ENCODE measurements at regions not wholly inside any gene's neighbourhood (a gene's known extent, or its start where the extent isn't known, plus 50 kb on each side); places are given as distances from the start of the nearest gene placed in this dataset.
A peak's percentile ranks its signal among the peaks of the same experiment; 100 is the strongest.

GRCh38 chr4:101584306-101584705, 206.2 kb upstream of the BANK1 start:
- DNase-seq = no peak

DNA sequence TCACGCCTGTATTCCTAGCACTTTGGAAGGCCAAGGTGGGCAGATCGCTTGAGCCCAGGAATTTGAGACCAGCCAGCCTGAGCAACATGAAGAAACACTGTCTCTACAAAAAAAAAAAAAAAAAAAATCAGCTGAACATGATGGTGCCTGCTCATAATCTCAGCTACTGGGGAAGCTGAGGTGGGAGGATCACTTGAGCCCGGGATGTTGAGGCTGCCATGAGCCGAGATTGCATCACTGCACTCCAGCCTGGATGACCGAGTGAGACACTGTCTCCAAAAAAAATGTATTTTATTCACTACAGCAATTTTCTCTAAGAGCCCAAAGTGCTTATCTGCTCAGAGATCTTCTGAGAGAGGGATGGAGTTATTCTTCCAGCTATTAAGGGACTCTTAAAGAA, 215.8 kb upstream of the PPP3CA start:
- no peak for DNase-seq

GRCh38 chr4:101556842-101557241, 209.5 kb upstream of the PPP3CA start:
- DNase-seq = no peak

DNA sequence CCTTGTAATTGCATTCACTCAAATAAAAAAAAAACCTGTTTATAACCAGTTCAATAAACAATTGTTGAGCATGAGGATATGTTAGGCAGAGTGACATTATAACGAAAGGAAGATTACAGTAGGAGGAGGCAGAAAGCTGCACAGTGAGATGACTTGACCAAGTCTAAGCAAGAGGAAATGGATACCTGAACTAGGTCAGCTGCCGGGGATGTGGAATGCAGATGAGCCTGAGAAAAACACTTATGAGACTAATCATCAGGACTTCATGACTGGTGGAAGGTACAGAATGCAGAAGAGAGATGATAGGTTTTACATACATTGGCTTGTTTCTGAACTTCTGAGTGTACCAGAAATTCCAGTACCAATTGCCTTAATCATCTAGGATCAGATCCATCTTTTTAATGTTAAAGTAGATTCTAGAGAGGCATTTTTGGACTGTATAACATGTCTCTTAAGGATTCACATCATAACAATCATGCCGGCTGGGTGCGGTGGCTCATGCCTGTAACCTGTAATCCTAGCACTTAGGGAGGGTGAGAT, 208.1 kb upstream of the PPP3CA start:
- no peak for DNase-seq

DNA sequence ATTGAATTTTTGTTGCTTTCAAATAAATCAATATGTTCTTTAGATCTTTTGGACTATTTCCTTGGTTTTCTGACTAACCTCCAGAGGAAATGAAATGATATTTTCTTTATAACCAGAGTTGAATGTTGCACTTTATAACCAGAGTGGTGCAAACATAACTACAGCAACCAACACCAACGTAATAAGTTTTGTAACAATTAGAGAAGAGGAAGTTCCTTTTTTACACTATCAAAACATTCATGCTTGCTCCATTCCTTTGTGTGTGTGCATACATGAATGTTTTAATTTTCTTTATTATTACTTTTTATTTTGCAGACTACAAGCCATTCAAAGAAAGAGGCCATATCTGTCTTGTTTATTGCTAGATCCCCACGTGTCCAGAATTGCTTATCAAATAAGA, 193.0 kb upstream of the PPP3CA start:
- DNase-seq = no peak

GRCh38 chr4:101528526-101528925, 181.2 kb upstream of the PPP3CA start:
- no peak for DNase-seq

DNA sequence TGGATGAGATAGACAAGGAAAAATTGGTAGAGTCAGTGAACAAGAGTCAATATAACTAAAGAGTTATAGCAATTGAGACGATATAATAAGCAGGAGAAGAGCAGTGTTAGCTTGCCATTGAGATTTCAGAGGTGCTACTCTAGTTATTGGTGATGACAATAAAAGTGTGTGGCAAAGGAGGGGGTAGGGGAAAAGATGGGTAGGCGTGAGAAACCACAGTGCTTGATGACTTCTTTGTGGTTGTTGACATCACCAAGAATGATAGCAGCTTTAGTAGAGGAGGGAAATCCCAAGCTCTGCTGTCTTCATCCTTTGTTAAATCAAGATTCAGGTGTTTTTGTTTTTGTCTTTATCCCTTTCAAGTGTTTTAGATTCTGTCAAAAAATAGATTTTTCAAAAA, 179.9 kb upstream of the PPP3CA start:
- no peak for DNase-seq

DNA sequence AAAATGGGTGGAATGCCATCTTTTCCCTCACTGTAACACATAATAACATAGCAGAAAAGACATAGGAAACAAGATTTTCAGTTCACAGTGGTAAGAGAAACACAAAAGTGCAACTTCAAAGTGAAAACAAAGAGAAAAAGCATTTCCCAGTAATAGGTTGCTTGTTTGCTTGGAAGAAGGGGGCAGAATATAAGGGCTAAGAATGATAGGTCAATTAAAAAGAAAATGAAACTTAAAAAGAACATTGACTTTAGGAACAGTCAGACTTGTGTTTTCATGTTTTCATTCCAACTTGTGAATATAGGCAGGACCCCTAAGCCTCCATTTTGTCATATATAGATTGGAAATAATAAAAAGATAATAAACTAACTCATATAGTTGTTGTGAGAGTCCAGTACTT, 168.2 kb upstream of the PPP3CA start:
- DNase-seq = no peak

DNA sequence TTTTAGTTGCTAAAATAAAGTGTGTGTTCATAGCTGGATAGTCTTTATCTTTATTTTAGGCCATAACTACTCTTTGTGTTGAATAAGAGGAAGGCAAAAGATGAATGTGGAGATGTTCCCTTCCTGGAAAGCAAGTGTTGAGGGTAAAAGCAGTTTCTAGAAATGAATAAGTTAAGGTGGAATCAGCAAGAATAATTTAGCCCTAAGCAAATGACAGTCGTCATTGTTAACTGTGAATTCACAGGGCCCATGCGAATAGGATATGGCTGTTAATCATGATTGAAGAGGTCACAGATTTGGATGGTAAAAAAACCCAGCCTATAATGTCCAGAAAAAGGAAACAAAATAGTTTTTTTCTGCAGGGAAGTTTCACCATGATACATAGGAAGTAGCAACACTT, 167.8 kb upstream of the PPP3CA start:
- DNase-seq = no peak

DNA sequence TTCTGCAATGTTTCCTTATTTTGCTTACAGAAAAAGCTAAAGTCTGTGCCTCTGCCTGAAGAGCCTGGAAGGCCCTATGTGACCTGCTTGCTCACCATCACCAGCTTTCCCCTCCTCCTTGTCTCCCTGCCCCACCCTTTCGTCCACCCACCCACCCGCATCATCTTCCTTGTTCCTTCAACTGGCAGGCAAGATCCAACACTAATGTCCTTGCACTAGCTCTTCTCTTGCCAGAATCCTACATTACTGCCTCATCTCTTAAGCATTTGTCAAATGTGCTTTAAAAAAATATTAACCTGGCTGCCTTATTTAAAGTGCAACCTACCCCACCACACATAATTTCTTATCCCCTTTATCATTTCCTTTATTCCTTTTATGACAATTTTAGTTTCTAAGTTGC, 165.1 kb upstream of the PPP3CA start:
- no peak for DNase-seq

DNA sequence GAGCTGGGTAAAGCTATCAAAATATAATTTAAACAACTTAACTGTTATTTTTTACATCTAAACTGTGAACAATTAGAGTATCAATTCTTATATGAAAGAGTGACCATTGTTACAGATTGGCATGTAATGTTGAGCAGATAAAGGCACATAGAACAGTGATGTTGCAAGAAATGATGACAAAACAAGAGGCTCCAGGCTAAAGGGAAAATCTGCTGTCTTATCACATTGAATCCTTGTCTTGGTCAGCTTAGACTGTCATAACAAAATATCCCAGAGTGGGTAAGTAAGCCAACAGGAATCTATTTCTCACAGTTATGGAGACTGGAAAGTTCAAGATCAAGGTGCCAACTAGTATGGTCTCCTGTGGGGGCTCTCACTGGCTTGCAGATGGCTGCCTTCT, 154.1 kb upstream of the PPP3CA start:
- DNase-seq = no peak

DNA sequence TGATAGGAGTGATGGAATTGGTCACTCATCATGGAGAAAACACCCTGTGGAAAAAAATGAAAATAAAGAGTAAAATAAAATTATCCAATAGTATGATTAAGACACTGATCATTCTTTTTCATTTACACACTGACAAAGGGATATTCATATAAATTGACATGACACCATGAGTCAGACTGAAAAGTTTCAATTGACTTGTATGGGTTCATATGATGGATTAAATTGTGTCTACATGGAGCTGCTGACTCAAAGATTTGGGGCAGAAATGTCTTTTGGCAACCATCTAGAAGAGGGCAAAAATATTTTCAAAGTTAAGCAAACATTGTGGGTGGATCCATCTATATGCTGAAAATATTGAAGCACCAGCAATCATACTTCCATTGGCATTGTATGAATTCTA, 153.4 kb upstream of the PPP3CA start:
- no peak for DNase-seq

GRCh38 chr4:101475246-101475645, 127.9 kb upstream of the PPP3CA start:
- no peak for DNase-seq

DNA sequence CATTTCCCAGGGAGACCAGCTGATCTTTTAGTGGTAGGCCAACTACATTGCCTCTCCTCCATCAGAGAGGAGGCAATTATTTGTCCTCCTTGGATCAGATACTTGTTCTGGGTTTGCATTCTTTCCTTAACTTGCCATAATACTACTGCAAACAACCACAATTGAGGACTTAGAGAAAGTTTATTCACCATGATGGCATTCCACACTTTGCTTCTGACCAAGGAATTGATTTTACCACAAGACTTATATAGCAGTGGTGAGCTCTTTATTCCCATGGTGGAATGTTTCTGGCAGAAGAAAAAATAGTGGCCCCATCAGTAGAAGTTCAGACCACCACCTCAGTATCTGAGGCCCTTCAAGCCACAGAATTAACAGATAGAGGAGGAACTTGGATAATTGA, 123.9 kb upstream of the PPP3CA start:
- DNase-seq = no peak

DNA sequence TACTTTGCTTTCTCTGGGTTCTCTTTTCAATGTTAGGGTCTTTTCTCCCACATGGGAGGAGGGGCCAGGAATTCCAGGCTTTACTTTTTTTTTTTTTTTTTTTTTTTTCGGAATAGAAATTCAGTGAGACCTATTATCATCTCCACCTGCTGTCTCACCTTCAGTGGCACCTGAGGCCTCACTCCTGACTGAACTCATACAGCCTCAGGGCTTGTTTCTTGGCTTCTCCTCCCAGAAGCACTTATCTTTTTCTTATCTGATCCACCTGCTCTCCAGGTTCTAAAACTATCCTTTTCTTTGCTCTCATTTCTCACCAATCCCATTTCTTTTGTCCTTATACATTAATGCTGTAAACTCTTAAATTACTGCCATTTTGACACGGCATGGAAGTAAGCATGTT, 117.3 kb upstream of the PPP3CA start:
- DNase-seq = no peak

- DNase-seq = no peak
Observed at GRCh38 chr4:101458914-101459313, 111.6 kb upstream of the PPP3CA start.

- DNase-seq = no peak
Observed at GRCh38 chr4:101458473-101458872, 111.1 kb upstream of the PPP3CA start.

DNA sequence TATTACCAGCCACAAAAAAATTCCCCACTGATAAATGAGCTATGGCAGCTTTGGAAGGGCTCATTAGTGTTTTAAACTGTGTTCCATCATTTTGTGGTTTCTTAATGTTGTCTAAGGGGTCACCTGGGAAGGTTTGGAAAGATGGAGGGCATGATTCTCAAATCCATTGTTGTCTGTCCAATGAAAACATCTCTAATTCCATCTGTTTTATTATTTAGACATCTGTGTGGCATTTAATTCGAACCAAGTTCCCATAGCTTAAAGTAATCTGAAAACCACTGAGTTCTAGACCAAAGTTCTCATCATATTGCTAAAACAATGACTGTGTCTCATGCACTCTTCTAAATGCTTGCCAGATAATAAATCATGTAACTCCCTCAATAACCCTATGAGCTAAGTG, 103.8 kb upstream of the PPP3CA start:
- no peak for DNase-seq

DNA sequence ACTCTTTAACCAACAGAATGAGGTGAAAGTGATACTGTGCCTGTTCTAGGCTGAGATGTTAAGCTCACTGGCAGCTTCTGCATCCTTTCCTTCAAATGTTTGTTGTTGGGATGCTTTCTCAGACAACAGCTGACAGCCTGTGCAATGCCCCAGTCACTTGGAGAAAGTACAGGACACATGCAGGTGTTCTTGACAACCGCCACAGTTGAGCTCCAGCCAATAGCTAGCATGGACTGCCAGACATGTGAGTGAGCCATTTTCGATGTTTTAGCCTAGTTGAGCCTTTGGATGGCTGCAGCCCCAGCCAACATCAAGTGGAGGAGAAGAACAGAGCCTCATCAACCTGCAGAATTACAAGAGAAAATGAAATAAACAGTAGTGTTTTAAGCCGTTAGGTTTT, 94.1 kb upstream of the PPP3CA start:
- DNase-seq = no peak

GRCh38 chr4:101439926-101440325, 92.6 kb upstream of the PPP3CA start:
- DNase-seq = no peak

GRCh38 chr4:101421386-101421785, 74.1 kb upstream of the PPP3CA start:
- DNase-seq = peak; percentile 74

- DNase-seq = no peak
Observed at GRCh38 chr4:101420661-101421060, 73.3 kb upstream of the PPP3CA start.

GRCh38 chr4:101419336-101420135, 72.2 kb upstream of the PPP3CA start:
- DNase-seq = no peak

GRCh38 chr4:101418466-101418865, 71.1 kb upstream of the PPP3CA start:
- DNase-seq = no peak

DNA sequence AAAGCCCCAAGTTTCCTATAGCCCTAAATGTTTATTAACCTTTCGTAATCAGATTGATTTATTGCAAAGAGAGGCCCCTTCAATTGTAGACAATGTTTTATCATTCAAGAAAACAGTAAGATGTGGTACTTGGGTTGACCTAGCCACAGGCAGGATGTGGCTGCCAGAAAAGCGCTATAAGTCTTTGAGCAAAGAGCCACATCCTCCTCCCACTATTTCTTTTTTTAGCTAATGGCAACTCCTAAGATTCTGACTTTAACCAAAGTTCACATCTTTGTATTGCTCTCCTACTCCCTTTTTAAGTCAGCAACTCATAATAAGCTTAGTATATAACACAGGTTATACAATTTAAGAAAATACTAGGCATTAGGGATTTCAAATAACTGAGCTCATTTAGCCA, 70.7 kb upstream of the PPP3CA start:
- no peak for DNase-seq
